ENCODE measurements at regions not wholly inside any gene's neighbourhood (a gene's known extent, or its start where the extent isn't known, plus 50 kb on each side); places are given as distances from the start of the nearest gene placed in this dataset.
A peak's percentile ranks its signal among the peaks of the same experiment; 100 is the strongest.
"Not testable (repeated sequence)": the region's sequence is repeated elsewhere in the genome, so short reads cannot be mapped to it uniquely, and the experiment has no call there.

GRCh38 chr9:124124729-124125650 is 113.4 kb downstream of the LHX2 start:
- no peak for DNase-seq (ENCODE audit: low read depth in 4 of 4, low spot score in 3 of 4)

- no peak for DNase-seq (ENCODE audit: low read depth in 4 of 4, low spot score in 3 of 4)
Observed at GRCh38 chr9:124125651-124125977, 114.0 kb downstream of the LHX2 start.

- peak; percentile 23 to 49 (median 38) for DNase-seq (ENCODE audit: low read depth in 4 of 4, low spot score in 3 of 4)
Observed at GRCh38 chr9:124126648-124127646, 115.4 kb downstream of the LHX2 start.

- DNase-seq (ENCODE audit: low read depth in 4 of 4, low spot score in 3 of 4) = no peak
Observed at GRCh38 chr9:124128568-124129166, 117.1 kb downstream of the LHX2 start.

GRCh38 chr9:124130277-124131075 is 118.9 kb downstream of the LHX2 start:
- DNase-seq (ENCODE audit: low read depth in 4 of 4, low spot score in 3 of 4) = no peak

- DNase-seq (ENCODE audit: low read depth in 4 of 4, low spot score in 3 of 4) = not testable (repeated sequence)
Observed at GRCh38 chr9:124131518-124131917, 120.0 kb downstream of the LHX2 start.

GRCh38 chr9:124132671-124133147 is 121.1 kb downstream of the LHX2 start:
- DNase-seq (ENCODE audit: low read depth in 4 of 4, low spot score in 3 of 4) = no peak

- DNase-seq (ENCODE audit: low read depth in 4 of 4, low spot score in 3 of 4) = no peak
Observed at GRCh38 chr9:124133727-124134126, 122.2 kb downstream of the LHX2 start.

- DNase-seq (ENCODE audit: low read depth in 4 of 4, low spot score in 3 of 4) = no peak
Observed at GRCh38 chr9:124134526-124134925, 123.0 kb downstream of the LHX2 start.

- DNase-seq (ENCODE audit: low read depth in 4 of 4, low spot score in 3 of 4) = no peak
Observed at GRCh38 chr9:124135813-124136365, 121.9 kb upstream of the NEK6 start.

GRCh38 chr9:124137009-124137943 is 120.5 kb upstream of the NEK6 start:
- no peak for DNase-seq (ENCODE audit: low read depth in 4 of 4, low spot score in 3 of 4)

- DNase-seq (ENCODE audit: low read depth in 4 of 4, low spot score in 3 of 4) = no peak
Observed at GRCh38 chr9:124137944-124138335, 119.8 kb upstream of the NEK6 start.

- DNase-seq (ENCODE audit: low read depth in 4 of 4, low spot score in 3 of 4) = no peak
Observed at GRCh38 chr9:124139001-124139400, 118.7 kb upstream of the NEK6 start.

- DNase-seq (ENCODE audit: low read depth in 4 of 4, low spot score in 3 of 4) = no peak
Observed at GRCh38 chr9:124140941-124141568, 116.7 kb upstream of the NEK6 start.

GRCh38 chr9:124144561-124145123 is 113.1 kb upstream of the NEK6 start:
- not testable (repeated sequence) for DNase-seq (ENCODE audit: low read depth in 4 of 4, low spot score in 3 of 4)

- DNase-seq (ENCODE audit: low read depth in 4 of 4, low spot score in 3 of 4) = no peak
Observed at GRCh38 chr9:124146031-124146561, 111.7 kb upstream of the NEK6 start.

GRCh38 chr9:124149992-124150391 is 107.8 kb upstream of the NEK6 start:
- DNase-seq (ENCODE audit: low read depth in 4 of 4, low spot score in 3 of 4) = no peak
